Cardiac muscle cell (in vitro differentiated cells and primary cell): ENCODE measurements at regions not wholly inside any gene's neighbourhood (a gene's known extent, or its start where the extent isn't known, plus 50 kb on each side); places are given as distances from the start of the nearest gene placed in this dataset.
A peak's percentile ranks its signal among the peaks of the same experiment; 100 is the strongest.

Experiments
- DNase-seq, 2 donors: peaks; one replicate each; pipeline versions ENCODE4 v3.0.0 to v3.0.0-alpha.2; 2010 to 2017; ENCODE audit warnings: low read depth in 1 of 2, low spot score in 1 of 2
- H3K27ac ChIP-seq: fragments of 200-600 bp; sonication (generic); 2 replicates; pipeline ENCODE4 v1.5.1; 2016
- H3K27me3 ChIP-seq: fragments of 200-600 bp; sonication (generic); 2 replicates; pipeline ENCODE4 v1.6.0; 2016; ENCODE audit warnings: control low read depth
- H3K36me3 ChIP-seq: fragments of 200-600 bp; sonication (generic); 2 replicates; pipeline ENCODE4 v1.5.1; 2016; ENCODE audit warnings: control low read depth
- H3K4me1 ChIP-seq: fragments of 200-600 bp; sonication (generic); 2 replicates; pipeline ENCODE4 v1.8.1; 2017; ENCODE audit warnings: low read depth, mild to moderate bottlenecking, mixed run types
- H3K4me3 ChIP-seq: fragments of 200-600 bp; sonication (generic); 2 replicates; pipeline ENCODE4 v1.5.1; 2016; ENCODE audit warnings: mild to moderate bottlenecking
- H3K9me3 ChIP-seq: fragments of 200-600 bp; sonication (generic); 2 replicates; pipeline ENCODE4 v1.5.1; 2017; ENCODE audit warnings: low read depth, mild to moderate bottlenecking, control low read depth
- TF ChIP-seq, protein P1 (sequence below): IDR thresholded peaks from 2 replicates; pipeline ENCODE4 v1.5.1; 2012; ENCODE audit warnings: low read depth, mild to moderate bottlenecking, low read length

DNA sequence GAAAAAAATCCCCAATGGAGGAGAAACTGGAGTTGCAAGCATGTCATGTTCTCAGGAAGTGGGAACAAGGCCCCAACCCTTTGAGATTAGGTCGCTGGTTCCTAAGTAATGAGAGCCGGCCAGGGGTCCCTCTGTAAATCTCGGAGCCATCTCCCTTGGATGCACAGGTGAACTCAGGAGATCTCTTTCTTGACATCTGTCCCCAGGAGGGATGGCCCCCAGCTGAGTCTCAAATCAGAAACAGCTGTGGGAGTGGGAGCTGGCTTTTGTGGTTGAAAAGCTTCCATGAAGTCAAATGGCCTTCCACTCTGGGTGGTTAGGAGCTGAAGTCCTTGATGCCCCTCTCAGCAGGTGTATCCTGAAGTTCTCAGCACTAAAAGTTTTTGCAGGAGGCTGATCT lies 257.1 kb downstream of the BMP7 start:
- no peak for DNase-seq
- Histone ChIP-seq H3K27me3 (peaks cover 4% of the 10 kb centered on the region), H3K36me3 (no peaks in the 10 kb centered on the region), H3K4me3 (no peak overlapping the region), H3K27ac (no peak overlapping the region), H3K4me1 (peaks cover 3% of the 10 kb centered on the region), H3K9me3 (no peaks in the 10 kb centered on the region)
- TF ChIP-seq, protein P1, sequence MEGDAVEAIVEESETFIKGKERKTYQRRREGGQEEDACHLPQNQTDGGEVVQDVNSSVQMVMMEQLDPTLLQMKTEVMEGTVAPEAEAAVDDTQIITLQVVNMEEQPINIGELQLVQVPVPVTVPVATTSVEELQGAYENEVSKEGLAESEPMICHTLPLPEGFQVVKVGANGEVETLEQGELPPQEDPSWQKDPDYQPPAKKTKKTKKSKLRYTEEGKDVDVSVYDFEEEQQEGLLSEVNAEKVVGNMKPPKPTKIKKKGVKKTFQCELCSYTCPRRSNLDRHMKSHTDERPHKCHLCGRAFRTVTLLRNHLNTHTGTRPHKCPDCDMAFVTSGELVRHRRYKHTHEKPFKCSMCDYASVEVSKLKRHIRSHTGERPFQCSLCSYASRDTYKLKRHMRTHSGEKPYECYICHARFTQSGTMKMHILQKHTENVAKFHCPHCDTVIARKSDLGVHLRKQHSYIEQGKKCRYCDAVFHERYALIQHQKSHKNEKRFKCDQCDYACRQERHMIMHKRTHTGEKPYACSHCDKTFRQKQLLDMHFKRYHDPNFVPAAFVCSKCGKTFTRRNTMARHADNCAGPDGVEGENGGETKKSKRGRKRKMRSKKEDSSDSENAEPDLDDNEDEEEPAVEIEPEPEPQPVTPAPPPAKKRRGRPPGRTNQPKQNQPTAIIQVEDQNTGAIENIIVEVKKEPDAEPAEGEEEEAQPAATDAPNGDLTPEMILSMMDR, result no peak

DNA sequence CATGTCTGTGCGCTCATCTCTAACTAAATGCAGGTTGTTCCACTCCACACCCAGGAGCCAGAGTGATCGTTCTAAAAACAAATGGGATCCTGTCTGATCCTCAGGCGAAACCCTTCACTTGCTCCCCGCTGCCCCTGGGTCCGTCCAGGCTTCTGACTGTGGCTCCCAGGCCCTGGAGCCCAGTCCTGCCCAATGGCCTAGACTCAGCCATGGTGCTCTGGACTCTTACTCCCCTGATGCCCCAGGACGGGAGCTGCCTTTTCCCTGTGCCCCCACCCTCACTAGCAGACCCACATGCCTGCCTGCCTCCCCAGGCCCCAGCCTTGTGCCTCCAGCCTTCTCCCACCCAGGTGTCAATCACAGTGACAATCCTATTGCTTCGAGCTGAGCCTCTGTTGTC lies 256.7 kb downstream of the BMP7 start:
- H3K9me3 ChIP-seq, result no peaks in the 10 kb centered on the region
- no peak for DNase-seq
- H3K4me3 ChIP-seq, result no peak overlapping the region
- H3K4me1 ChIP-seq, result peaks cover 3% of the 10 kb centered on the region
- H3K27ac ChIP-seq, result no peak overlapping the region
- peaks cover 6% of the 10 kb centered on the region for H3K27me3 ChIP-seq
- TF ChIP-seq, protein P1, result no peak
- no peaks in the 10 kb centered on the region for H3K36me3 ChIP-seq

DNA sequence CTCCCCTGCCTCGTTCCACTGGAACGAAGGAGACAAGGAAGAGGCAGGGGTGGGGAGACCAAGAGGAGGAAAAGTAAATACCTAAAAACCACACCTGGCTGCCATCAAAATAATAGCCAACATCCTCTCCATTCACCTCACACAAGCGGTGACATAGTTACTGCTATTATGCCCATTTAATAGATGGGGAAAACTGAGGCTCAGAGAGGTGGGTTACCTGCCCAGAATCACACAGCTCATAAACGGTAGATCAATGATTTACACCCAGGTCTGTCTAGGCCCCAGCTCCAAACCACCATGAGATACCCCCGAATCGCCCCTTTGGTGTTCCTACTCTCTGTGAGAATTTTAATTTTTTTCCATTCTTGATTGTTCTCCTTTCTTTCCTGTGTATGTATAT lies 253.8 kb downstream of the BMP7 start:
- H3K4me3 ChIP-seq, result no peak overlapping the region
- H3K27me3 ChIP-seq, result peaks cover 6% of the 10 kb centered on the region
- H3K36me3 ChIP-seq, result no peaks in the 10 kb centered on the region
- no peaks in the 10 kb centered on the region for H3K9me3 ChIP-seq
- H3K27ac ChIP-seq, result no peak overlapping the region
- H3K4me1 ChIP-seq, result peaks cover 3% of the 10 kb centered on the region
- no peak for DNase-seq
- TF ChIP-seq, protein P1, result no peak

DNA sequence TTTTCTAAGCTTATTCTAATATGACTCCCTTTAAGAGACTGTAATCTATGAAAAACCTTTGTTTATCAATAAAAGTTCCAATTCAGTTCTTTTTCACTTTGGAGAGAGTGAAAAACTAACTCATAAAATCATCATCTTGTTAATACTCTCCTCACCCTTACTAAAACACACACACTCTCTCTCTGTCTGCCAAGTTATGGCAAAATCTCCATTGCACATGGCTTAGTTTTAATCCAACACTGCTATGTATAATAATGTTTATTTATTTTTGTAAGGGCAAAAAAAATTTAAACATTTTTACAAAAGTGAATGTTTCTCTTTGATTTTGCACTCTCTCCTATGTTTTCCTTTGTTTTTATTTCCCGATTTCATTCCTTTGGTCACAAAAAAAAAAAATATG lies 253.2 kb downstream of the BMP7 start:
- Histone ChIP-seq H3K27me3 (peaks cover 8% of the 10 kb centered on the region), H3K4me3 (no peak overlapping the region), H3K9me3 (no peaks in the 10 kb centered on the region), H3K4me1 (peaks cover 3% of the 10 kb centered on the region), H3K36me3 (no peaks in the 10 kb centered on the region), H3K27ac (no peak overlapping the region)
- DNase-seq, result no peak
- TF ChIP-seq, protein P1, result no peak

DNA sequence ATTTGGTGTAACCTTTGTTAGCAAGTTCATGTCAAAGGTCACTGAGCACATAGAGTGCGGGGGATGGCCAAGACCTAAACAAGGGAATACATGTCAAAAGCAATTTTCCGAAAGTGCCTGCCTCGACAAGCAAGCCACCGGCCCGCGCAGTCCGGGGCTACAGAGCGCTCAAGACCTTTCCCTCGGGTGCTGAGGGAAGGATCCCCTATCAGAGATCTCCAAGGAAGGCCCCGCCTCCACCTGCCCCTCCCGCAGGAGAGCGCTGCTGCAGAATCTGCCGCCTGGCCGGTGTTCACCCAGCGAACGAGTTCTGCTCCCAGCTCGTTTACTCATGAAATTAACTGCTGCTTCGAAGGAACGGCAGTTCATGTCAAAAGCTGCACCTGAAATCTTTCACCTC lies 252.7 kb downstream of the BMP7 start:
- TF ChIP-seq, protein P1, result no peak

DNA sequence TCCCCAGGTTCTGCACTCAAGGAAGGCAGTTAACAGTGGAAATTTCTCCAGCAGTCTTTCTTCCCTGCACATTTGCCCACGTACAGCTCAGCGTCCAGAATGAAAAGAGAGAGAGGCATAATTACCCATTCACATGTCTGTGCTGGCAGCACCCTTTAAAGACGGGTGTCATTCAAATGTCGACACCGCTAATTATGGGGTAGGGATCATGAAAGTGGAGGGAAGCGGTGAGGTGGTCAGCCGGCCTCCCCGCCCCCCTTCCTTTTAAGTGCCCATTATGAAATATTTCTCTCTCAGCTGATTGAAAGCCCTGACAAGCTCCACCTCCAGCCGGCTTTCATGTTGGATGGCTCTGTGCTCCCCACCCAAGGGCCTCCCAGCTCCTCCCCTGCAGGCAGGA lies 246.1 kb downstream of the BMP7 start:
- Histone ChIP-seq H3K4me1 (no peaks in the 10 kb centered on the region), H3K27me3 (peaks cover 16% of the 10 kb centered on the region), H3K9me3 (no peaks in the 10 kb centered on the region), H3K36me3 (no peaks in the 10 kb centered on the region), H3K4me3 (no peak overlapping the region), H3K27ac (no peak overlapping the region)
- DNase-seq, result no peak
- TF ChIP-seq, protein P1, result no peak

More for the DNA sequence above, 252.7 kb downstream of the BMP7 start:
- H3K27ac ChIP-seq, result no peak overlapping the region
- peaks cover 8% of the 10 kb centered on the region for H3K27me3 ChIP-seq
- H3K4me1 ChIP-seq, result peaks cover 3% of the 10 kb centered on the region
- no peaks in the 10 kb centered on the region for H3K9me3 ChIP-seq
- no peaks in the 10 kb centered on the region for H3K36me3 ChIP-seq
- H3K4me3 ChIP-seq, result no peak overlapping the region
- DNase-seq, result peak in 1 of 2 donors; percentile 73
